ENCODE measurements at regions not wholly inside any gene's neighbourhood (a gene's known extent, or its start where the extent isn't known, plus 50 kb on each side); places are given as distances from the start of the nearest gene placed in this dataset.

GRCh38 chr7:51658684-51659083 lies 342.1 kb upstream of the COBL start:
- TF ChIP-seq CTCF (IDR thresholded peaks at IDR 0.05; ENCODE audit: low read length) = no peak
- no peak for TF ChIP-seq EZH2 (IDR thresholded peaks at IDR 0.05; ENCODE audit: borderline replicate concordance, low read length)

Measured in OCI-LY1 (cell line).